ENCODE measurements at regions not wholly inside any gene's neighbourhood (a gene's known extent, or its start where the extent isn't known, plus 50 kb on each side); places are given as distances from the start of the nearest gene placed in this dataset.
A peak's percentile ranks its signal among the peaks of the same experiment; 100 is the strongest.

GRCh38 chr2:126828491-126828890, 70.2 kb upstream of the TEX51 start (continued):
- TF ChIP-seq ATF3 (IDR thresholded peaks at IDR 0.05) (no peak), POLR2AphosphoS5 (IDR thresholded peaks at IDR 0.05; ENCODE audit: low read depth, low read length) (no peak), TCF7L2 (IDR thresholded peaks at IDR 0.05; ENCODE audit: borderline replicate concordance, extremely low read depth, insufficient read depth, insufficient read length) (no peak), REST (IDR thresholded peaks at IDR 0.05; ENCODE audit: low read depth) (no peak), SP1 (IDR thresholded peaks at IDR 0.05; ENCODE audit: low read depth) (no peak), SRF (IDR thresholded peaks at IDR 0.05; ENCODE audit: low read depth) (no peak), CEBPB (IDR thresholded peaks at IDR 0.05; ENCODE audit: low read depth) (no peak), EZH2phosphoT487 (IDR thresholded peaks at IDR 0.05; ENCODE audit: borderline replicate concordance) (no peak), RAD21 (IDR thresholded peaks at IDR 0.05; ENCODE audit: low read depth) (no peak), ELF1 (IDR thresholded peaks at IDR 0.05; ENCODE audit: borderline replicate concordance, low read depth) (no peak), ZNF274 (IDR thresholded peaks at IDR 0.05; ENCODE audit: low read depth, low read length) (no peak)

GRCh38 chr2:126831234-126832005, 67.3 kb upstream of the TEX51 start:
- TF ChIP-seq CTCF (IDR thresholded peaks at IDR 0.05 in 2 of 3, conservative IDR thresholded peaks at IDR 0.05 in 1 of 3; ENCODE audit: borderline replicate concordance in 1 of 3, insufficient read depth in 1 of 3, low read depth in 2 of 3, low read length in 2 of 3) (no peak), ATF3 (IDR thresholded peaks at IDR 0.05) (no peak), SP1 (IDR thresholded peaks at IDR 0.05; ENCODE audit: low read depth) (no peak), EGR1 (IDR thresholded peaks at IDR 0.05; ENCODE audit: low read depth) (no peak), RAD21 (IDR thresholded peaks at IDR 0.05; ENCODE audit: low read depth) (no peak)
- H3K79me2 ChIP-seq (ENCODE audit: insufficient read depth, low read length), result no peaks in the 10 kb centered on the region
- peaks cover 4% of the 10 kb centered on the region; the same call in 1 of the 2 replicates for H3K27me3 ChIP-seq (ENCODE audit: insufficient read depth, low read length)
- ChIA-PET CTCF (no interaction called here), RAD21 (ENCODE audit: low non-redundant PET in 1 of 2, low total read pairs in 2 of 2, uncharacterized antibody in 2 of 2, unreplicated experiment in 2 of 2) (no interaction called here), POLR2A (no interaction called here)
- H3K4me1 ChIP-seq (ENCODE audit: control insufficient read depth in 1 of 2, insufficient read depth in 2 of 2, low read length in 2 of 2), result no peaks in the 10 kb centered on the region
- no peak overlapping the region for H3K9ac ChIP-seq (ENCODE audit: low read length)
- no peaks in the 10 kb centered on the region for H3K9me3 ChIP-seq (ENCODE audit: control insufficient read depth in 1 of 2, insufficient read depth in 1 of 2, low read depth in 1 of 2, low read length in 2 of 2)
- intact Hi-C loops (cut with micrococcal nuclease), result no loop called here
- ATAC-seq (peak; percentile 49), DNase-seq (ENCODE audit: low read depth, low spot score) (no peak)
- no peak overlapping the region for H2AFZ ChIP-seq (ENCODE audit: low read depth, low read length, poor library complexity, severe bottlenecking)
- no TSS peak for BruUV-seq (replicated peaks)
- H3K36me3 ChIP-seq (ENCODE audit: control insufficient read depth in 1 of 2, insufficient read depth in 2 of 2, low read length in 2 of 2), result no peaks in the 10 kb centered on the region
- H3K27ac ChIP-seq (ENCODE audit: low read depth, low read length), result no peak overlapping the region
- no peaks in the 10 kb centered on the region for H4K20me1 ChIP-seq (ENCODE audit: insufficient read depth)
- no peaks in the 10 kb centered on the region for H3K9me2 ChIP-seq (ENCODE audit: insufficient read depth)
- H3K4me3 ChIP-seq (replicated peaks in 1 of 2; ENCODE audit: low read depth in 1 of 2, low read length in 2 of 2), result no peak overlapping the region
- no peak overlapping the region for H3K4me2 ChIP-seq (ENCODE audit: low read length)
